GM03348 (cell line): ENCODE measurements at regions not wholly inside any gene's neighbourhood (a gene's known extent, or its start where the extent isn't known, plus 50 kb on each side); places are given as distances from the start of the nearest gene placed in this dataset.
"Not testable (repeated sequence)": the region's sequence is repeated elsewhere in the genome, so short reads cannot be mapped to it uniquely, and the experiment has no call there.

Experiments
- DNase-seq: peaks from one replicate; pipeline ENCODE4 v3.0.0; 2012; ENCODE audit warnings: low spot score

DNA sequence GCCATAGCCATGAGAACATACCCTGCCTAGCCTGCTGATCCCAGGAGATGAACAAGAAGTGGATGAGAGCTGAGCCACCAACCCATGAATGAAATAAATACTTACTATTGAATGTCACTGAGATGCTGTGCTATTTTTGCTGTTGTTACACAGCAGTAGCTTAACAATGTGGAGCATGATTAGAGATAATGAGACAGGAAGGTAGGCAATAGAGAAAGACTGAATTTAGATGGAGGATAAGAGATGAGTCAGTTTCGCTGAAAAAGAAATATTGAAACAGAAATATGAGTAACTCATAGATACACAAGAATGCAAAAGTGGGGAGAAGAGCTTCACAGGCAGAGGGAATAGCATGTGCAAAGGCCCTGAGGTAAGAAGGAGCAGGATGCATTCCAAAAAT is 94.9 kb upstream of the TOP1 start:
- DNase-seq = no peak

DNA sequence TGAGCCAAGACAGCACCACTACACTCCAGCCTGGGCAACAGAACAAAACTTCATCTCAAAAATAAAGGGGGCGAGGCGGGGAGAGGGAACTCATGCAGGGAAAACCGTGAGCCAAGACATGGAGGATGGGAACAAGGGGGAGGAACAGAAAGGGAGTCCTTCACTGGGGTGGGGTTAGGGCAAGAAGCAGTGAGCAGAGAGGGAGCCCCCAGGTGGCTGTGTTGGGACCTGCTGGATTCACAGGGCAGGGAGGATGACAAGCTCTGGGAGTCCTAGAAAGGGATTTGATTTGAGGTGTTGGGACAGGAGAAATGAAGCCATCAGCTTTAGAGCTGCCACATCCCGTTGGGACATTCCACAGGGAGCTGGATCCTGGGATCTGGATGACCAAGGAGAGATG is 90.6 kb upstream of the TOP1 start:
- no peak for DNase-seq

DNA sequence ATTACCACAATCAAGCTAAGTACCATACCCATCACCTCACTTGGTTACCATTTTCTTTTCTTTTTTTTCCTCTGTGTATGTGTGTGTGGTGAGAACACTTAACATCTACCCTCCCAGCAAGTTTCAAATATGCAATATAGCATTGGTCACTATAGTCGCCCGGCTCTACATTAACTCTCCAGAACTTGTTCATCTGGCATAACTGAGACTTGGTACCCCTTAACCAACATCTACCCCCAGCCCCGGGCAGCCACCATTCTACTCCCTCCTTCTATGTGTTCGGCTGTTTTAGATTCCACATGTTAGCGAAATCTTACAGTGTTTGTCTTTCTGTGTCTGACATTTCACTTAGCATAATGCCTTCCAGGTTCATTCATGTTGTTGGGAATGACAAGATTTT is 89.0 kb upstream of the TOP1 start:
- no peak for DNase-seq

DNA sequence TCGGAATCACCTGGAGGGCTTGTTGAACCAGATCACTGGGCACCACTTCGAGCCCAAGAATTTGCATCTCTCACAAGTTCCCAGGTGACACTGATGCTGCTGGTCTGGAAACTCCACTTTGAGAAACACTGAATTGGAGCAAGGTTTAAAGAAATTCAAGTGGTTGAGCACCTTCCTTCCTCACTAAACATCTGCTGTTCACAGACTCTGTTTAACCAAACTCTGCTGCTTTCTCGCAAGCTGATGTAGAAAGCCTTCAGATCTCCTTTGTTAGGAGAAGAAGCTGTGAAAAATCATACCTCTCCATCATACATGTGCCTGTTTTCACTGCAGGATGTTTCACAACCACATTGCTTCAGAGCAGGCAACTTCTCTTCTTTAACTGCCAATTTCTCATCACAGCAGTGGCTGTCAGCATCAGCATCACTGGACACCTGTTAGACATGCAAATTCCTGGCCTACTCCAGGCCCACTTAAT is 87.5 kb upstream of the TOP1 start:
- DNase-seq = no peak

DNA sequence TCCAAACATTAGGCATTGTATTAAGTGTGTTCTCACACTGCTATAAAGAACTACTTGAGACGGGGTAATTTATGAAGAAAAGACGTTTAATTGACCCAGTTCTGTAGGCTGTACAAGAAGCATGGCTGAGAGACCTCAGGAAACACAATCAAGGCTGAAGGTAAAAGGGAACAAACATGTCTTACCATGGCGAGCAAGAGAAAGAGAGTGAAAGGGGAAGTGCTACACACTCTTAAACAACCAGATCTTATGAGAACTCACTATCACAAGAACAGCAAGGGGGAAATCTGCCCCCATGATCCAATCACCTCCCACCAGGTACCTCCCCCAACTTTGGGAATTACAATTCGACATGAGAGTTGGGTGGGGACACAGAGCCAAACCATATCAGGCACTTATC is 86.6 kb upstream of the TOP1 start:
- DNase-seq = no peak

DNA sequence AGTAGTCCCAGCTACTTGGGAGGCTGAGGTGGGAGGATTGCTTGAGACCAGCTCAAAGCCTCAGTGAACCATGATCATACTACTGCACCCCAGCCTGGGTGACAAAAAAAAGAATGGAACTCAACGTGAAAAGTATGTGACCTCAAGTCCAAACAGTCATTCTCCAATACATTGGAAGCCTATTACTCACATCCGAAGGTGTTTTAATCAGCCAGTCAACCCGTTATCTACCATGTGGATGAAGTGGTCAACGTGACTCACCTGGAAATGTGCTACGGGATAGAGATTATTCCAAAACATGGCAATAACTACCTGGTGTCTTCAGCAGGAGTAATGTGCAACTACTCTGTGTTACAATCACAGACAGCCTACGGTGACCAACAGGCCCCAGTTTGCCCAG is 85.8 kb upstream of the TOP1 start:
- no peak for DNase-seq

DNA sequence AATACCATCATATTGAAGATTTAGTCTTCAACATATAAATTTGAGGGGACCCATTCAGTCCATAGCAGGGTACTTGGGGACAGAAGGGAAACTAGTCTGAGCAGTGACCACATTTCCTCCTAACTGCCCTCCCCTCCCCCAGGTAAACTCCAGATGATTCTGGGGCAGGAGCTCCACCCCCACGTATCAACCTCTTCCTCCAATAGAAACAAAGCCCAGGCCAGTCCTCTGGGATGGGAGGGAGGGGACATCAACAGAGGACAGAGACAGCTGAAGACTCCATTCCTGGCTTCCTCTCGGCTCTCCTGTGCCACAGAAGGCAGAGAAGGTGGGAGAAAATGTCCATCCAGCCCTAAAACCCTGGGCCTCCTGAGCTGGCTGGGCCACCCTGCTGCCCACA is 85.0 kb upstream of the TOP1 start:
- DNase-seq = no peak

DNA sequence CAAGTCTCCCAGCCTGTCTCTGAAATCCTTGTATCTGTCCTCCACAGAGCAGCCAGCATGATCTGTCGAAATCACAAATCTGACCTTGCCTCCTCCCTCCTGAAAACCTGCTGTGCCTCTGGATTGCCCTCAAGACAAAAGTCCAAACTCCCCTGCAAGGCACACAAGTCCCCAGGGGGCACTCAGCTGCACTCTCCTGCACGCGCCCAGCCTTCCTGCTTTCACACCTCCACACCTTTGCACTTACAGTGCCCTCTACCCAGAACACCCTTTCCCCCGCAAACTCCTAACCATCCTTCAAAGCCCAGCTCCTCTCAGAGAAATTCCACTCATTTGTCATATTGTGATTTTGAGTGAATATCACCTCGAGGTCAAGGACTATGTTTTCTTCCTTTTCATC is 83.4 kb upstream of the TOP1 start:
- no peak for DNase-seq

DNA sequence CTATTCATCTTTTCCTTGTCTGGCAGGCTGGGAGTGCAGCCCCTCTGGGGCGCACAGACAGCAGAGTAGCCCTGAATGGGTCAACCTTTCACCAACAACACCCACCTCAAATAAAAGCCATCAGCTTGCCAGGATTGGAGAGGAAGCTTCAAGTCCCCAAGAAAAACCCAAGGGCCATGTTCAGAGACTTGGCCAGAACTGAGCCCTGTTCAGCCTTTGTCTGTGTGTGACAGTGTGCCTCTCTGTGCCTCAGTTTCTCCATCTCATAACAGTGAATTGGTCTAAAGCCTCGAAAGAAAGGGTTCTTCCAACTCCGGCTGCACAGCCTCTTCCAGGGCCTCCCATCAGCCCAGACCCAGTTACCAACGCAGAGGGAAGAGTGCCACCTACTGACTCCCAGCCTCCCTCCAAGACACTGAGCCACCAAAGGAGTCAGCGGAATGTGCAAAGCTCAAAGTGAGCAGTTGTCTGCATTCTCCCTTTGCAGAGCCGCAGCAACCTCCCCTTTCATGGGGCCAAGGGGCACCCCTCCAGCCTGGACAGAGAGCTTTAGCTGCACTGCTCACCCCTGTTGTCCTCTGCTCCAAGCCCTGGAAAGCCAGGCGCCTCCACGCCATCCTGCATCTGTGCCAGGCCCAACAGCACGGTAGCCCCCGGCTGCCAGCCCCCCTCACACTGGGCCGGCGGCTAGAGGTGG is 82.7 kb upstream of the TOP1 start:
- DNase-seq = peak; percentile 80

DNA sequence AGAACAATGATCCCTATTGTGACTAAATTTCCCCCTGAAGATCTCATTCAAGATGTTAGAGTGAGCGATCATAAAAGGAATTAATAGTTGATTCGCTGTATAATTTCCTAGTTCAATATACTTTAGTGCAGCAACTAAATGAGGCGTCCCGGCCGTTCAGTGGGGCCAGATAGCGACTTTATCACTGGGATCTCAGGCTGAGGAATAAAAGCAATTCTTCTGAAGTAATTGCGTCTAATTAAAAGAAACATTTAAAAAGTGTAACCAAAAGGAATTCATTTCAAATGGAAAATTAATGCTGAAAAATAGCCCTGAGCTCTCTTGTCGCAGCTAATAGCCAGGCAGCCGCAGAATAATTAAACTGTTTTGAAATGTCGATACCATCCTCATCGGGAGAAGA is 82.2 kb upstream of the TOP1 start:
- DNase-seq = no peak

DNA sequence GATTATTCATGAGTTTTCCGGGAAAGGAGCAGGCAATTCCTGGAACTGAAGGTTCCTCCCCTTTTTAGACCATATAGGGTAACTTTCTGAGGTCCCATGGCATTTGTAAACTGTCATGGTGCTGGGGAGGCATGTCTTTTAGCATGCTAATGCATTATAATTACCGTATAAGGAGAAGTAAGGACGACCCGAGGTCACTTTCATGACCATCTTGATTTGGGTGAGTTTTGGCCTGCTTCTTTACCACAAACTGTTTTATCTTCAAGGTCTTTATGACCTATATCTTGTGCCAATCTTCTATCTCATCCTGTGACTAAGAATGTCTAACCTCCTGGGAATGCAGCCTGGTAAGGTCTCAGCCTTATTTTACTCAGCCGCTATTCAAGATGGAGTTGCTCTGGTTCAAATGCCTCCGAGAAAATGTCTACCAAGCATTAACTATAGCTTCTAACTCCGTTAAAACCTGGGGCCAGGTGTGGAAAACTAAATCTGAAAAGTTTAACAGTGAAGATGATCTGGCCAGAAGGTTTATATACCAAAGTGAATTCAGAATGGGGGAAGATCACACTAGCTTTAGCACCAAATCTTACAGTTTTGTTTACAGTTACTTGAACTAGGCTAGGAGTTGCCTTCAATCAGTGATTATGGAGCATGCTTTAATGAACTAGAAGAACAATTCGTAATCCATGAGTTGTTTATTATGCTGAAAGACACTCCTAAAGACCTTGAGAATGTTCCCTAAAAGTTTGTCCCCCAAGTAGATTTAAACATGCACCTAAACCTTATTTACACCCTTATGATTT is 80.0 kb upstream of the TOP1 start:
- DNase-seq = no peak

DNA sequence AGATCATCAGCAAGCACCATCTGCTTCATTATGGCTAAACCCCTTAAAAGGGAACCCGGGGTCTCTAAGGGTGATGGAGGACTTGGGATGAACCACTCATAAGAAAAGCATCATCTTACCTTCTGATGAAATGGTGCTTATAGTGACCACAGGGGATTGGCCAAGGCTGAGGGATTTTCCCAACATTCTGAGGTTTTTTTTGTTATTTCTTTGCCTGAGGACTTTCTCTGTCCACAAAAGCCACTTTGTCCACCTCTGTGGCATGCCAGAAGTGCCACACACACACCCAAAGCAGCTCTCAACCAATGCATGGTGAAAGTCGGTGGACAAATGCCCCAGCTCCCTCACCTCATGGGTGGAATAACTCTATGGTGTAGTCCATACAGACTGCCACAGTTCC is 79.3 kb upstream of the TOP1 start:
- DNase-seq = no peak

DNA sequence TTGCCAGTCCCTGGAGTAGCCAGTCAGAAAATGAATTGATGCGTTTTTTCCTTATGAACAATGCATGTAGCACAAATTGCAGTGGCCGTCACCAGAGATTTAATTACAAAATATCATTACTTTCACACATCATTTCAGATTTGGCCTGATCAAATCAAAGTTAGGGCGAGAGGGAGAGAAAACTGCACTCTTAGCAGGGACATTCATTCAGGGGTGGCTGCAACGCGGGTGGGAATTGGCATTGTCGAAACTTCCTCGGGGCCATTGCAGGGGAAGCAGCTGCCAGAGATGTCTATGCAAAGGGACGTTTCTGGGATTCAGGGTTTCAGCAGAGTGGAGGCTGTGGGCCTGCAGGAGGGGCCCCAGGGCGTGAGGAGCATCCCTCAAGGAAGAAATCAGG is 76.5 kb upstream of the TOP1 start:
- DNase-seq = no peak

DNA sequence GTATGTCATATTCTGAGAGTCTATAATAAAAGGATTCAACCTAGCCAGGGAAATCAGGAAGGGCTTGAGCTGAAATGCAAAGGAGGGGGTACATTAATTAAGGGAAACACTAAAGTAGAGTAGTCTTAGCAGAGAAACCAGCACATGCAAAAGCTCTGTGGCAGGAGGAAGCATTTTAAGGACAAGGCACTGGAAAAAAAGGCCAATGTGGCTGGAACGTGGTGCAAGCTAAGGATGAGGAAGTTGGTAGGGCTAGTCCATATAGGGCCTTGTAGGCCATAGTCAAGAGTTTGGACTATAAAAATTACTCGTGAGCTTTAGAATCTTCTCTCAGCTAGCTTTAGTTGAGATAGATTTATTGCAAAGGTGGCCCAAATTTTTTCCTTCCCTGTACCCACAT is 75.2 kb upstream of the TOP1 start:
- DNase-seq = no peak

DNA sequence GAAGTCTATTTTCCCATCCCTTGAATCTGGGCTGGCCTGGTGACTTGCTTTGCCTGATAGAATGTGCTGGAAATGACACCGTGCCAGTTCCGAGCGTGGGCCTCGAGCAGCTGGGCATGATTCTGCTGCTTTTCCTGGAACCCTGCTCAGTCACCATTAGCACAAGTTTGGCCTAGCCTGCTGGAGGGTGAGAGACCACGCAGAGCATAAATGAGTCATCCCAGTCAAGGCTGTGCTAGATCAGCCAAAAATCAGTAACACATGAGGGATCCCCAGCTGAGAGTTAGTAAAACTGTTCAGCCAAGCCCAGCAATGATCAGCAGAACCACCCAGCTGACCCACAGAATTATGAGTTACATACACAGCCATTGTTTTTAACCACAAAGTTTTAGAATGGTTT is 74.8 kb upstream of the TOP1 start:
- DNase-seq = no peak

DNA sequence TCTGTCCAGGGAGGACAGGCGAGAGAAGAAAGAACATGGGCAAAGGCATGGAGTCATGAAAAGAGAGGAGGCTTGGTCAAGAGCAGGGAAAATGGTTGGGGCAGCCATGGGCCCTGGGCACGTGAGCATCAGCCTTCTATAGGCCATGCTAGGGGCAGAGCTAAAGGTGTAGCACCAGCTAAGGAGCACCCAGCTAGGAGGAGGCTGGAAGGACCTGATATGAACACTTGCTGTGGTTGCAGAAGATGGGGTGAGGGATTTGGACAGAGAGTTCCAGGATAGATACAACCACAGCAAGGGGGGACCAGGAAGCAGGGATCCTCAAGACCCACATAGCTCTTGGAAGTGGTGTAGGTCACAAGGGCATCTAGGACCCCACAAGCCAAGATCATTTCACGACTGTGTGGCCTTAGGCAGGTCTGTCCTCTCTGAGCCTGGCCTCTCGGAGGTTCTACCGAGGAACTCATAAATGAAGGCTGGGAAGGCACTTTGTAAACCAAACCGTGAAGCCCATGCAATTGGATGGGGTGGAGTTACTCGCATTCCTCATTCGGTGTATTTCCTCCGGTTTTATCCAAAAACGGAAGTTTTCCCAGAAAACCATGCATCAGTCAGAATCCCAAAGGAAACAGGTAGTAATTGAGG is 74.0 kb upstream of the TOP1 start:
- DNase-seq = no peak

DNA sequence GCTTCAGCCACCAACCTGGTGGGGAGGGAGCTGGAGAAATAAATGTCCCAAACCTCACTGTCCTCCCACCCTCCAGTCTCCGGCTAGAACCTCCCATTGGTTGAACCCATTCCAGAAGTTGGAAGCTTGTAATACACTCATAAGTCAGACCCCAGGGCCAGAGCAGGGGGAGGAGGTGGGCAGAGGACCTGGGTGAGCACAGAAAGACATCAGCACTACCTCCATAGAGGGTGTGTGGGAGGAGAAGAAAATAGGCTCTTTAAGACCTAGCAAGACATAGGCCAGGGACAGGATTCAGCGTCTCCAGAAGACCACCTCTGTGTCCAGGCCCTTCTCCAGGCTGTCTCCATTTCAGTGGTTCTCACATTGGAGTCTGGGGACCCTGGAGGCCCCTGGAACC is 73.3 kb upstream of the TOP1 start:
- DNase-seq = no peak

DNA sequence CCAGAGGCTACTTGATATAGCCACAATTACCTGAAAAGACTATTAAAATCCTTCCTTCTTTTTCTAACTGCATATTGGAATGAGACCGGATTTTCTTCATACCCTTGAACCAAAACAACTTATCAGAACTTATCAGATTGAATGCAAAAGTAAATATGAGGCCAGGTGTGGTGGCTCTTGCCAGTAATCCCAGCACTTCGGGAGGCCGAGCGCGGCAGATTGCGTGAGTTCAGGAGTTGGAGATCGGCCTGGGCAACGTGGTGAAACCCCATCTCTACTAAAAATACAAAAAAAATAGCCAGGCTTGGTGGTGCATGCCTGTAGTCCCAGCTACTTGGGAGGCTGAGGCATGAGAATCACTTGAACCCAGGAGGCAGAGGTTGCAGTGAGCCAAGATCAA is 72.8 kb upstream of the TOP1 start:
- DNase-seq = not testable (repeated sequence)

DNA sequence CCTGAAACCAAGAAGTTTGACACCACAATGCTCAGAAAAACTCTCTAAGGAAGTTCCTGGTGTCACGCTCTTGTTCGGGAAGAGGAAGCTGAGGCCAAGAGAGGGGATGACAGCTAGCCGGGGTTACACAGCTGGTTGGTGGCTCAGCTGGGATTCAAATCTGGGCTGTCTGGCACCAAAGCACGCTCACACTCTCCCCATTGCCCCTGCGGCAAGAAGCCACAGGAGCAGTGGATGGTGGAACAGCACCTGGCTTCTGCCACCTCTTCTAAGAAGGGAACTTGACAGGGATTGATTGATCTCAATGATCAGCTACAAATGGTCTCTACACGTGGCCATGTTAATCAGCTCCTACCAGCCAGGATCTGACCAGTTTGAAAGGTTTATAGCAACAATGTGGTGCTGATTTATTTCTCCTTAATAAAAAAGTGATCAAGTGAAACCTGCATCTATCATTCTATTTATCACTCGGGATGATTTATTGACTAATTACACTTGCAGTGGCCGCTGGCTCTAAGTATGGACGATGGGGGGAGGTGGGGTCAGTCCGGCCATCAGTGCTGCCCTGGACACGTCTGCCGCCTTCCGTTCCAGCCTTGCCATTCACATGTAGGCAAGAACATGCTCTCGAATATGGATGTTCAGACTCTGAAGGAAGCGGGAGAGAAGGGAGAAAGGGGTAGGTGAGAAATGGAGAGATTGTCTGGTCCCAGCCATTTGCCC is 71.9 kb upstream of the TOP1 start:
- DNase-seq = no peak

DNA sequence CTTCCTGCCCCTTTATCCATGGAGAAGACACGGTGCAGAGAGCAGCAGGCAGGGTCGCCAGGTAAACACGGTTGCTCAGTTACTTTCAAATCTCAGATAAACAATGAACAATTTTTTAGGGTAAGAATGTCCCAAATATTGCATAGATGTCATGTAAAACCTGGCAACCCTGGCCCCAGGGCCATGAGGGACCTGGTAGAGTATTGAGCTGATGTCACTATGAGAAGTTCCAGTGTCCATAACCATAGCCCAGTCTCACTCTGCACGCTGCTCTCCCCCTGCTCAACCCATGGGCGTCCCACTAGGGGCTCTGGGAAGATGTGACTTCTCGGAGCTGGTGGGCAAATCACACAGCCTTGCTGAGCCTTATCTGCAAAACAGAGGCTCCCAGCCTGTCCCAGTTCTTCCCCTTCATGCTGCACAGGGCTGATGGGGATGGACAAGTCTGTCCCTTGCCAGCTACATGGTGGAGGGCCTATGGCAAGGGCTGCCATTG is 71.3 kb upstream of the TOP1 start:
- no peak for DNase-seq

DNA sequence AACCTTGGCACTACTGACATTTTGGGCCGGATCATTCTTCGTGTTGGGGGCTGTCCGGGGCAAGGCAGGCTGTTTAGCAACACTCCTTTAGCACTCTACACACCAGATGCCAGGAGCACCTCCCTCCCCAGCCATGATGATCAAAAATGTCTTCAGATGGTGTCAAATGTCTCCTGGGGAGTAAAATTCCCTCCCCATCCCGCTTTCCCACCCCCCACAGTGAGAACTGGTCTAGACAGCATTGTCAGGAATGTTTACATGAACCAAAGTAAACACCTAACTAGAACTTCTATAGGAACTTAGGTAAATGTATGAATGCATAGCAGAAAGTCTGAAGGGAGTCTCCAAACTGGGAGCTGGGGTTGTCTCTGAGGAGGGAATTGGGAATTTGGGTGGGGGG is 70.0 kb upstream of the TOP1 start:
- DNase-seq = no peak

DNA sequence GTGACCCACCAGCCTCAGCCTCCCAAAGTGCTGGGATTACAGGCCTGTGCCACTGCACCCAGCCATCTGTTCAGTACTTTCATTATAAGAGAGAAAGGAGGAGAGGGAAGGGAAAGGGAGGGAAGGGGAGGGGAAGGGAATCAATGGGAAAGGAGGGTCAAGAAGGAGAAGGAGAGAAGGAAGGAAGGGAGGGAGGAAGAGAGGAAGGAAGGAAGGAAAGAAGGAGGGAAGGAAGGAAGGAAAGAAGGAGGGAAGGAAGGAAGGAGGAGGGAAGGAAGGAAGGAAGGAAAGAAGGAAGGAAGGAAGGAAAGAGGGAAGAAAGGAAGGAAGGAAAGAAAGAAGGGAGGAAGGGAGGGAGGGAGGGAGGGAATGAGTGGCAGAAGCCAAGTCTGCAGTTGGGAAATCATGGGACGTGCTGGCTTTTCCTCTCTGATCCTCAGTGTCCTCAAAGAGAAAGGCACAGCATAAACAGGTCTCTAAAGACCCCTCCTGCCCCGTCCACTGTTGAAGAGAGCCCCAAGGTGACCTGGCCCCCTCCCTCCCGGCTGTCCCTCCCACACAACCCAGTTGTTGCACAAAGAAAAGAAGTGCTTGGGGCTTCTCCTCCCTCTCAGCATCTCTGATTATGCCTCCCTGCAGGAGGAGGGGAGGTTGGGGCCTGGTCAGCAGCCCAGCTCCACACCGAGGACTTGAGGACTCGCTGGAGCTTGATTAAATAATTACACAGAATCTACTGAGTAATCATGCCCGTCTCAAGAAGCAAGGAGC is 69.1 kb upstream of the TOP1 start:
- no peak for DNase-seq
